Prostate gland (tissue), 2 donors: ENCODE measurements at regions not wholly inside any gene's neighbourhood (a gene's known extent, or its start where the extent isn't known, plus 50 kb on each side); places are given as distances from the start of the nearest gene placed in this dataset.

Experiments
- POLR2A ChIP-seq: fragments of 450-650 bp; IDR thresholded peaks from one replicate; pipeline ENCODE4 v1.6.1; 2016; ENCODE audit warnings: antibody characterized with exemption, mild to moderate bottlenecking
- TF ChIP-seq, protein P1 (sequence below), 4 experiments: fragments of 200-600 bp in 2 of 4; fragments of 450-650 bp in 2 of 4; sonication (generic) in 2 of 4; IDR thresholded peaks; 1 replicate in 3 of 4; 2 replicates in 1 of 4; pipeline ENCODE4 v1.5.1; 2016 to 2019; ENCODE audit warnings: antibody characterized with exemption in 4 of 4, mild to moderate bottlenecking in 2 of 4, moderate library complexity in 2 of 4

DNA sequence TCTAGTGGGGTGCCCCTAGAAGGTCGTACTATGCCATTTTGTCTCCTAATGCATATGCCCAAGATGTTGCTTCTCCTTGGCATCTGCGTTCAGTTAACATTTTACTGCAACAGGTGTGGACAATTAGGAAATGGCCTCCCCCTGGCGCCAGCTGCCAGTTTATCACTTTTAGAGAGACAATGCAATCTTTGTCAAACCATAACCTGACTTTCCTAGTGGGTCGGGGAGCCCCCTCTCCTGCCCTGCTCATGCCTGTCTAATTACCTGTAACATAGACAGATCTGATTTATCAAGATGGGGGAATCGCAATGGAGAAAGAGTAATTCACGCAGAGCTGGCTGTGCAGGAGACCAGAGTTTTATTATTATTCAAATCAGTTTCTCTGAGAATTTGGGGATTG, 353.7 kb upstream of the SGO1 start:
- no peak for TF ChIP-seq POLR2A
- TF ChIP-seq, protein P1, sequence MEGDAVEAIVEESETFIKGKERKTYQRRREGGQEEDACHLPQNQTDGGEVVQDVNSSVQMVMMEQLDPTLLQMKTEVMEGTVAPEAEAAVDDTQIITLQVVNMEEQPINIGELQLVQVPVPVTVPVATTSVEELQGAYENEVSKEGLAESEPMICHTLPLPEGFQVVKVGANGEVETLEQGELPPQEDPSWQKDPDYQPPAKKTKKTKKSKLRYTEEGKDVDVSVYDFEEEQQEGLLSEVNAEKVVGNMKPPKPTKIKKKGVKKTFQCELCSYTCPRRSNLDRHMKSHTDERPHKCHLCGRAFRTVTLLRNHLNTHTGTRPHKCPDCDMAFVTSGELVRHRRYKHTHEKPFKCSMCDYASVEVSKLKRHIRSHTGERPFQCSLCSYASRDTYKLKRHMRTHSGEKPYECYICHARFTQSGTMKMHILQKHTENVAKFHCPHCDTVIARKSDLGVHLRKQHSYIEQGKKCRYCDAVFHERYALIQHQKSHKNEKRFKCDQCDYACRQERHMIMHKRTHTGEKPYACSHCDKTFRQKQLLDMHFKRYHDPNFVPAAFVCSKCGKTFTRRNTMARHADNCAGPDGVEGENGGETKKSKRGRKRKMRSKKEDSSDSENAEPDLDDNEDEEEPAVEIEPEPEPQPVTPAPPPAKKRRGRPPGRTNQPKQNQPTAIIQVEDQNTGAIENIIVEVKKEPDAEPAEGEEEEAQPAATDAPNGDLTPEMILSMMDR (IDR thresholded peaks at IDR 0.05): no peak
